HG03196 (cell line): ENCODE measurements at regions not wholly inside any gene's neighbourhood (a gene's known extent, or its start where the extent isn't known, plus 50 kb on each side); places are given as distances from the start of the nearest gene placed in this dataset.
"Not testable (repeated sequence)": the region's sequence is repeated elsewhere in the genome, so short reads cannot be mapped to it uniquely, and the experiment has no call there.

Experiments
- ATAC-seq: cut with Tn5 transposase; IDR thresholded peaks from one replicate; pipeline ENCODE4 v1.9.1; 2021; ENCODE audit not compliant: unreplicated experiment

DNA sequence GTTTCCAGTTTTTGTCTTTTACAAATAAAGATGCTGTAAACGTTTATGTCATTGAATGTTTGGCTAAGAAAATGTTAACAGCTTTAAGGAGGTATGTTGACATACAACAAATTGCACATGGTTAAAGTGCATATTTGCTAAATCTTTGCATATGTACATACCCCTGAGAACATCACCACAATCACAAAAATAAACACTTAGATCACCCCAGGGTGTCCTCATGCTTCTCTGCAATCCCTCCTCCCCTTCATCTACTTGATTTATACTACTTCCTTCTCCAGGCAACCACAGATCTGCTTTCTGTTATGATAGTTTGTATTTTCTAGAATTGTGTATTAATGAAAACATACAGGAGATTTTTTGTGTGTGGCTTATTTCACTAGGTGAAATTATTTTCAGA is 209.5 kb downstream of the GLRX3 start:
- no peak for ATAC-seq

GRCh38 chr10:130350996-130351395 is 214.8 kb downstream of the GLRX3 start:
- no peak for ATAC-seq

GRCh38 chr10:130351466-130352290 is 215.5 kb downstream of the GLRX3 start:
- ATAC-seq = no peak

DNA sequence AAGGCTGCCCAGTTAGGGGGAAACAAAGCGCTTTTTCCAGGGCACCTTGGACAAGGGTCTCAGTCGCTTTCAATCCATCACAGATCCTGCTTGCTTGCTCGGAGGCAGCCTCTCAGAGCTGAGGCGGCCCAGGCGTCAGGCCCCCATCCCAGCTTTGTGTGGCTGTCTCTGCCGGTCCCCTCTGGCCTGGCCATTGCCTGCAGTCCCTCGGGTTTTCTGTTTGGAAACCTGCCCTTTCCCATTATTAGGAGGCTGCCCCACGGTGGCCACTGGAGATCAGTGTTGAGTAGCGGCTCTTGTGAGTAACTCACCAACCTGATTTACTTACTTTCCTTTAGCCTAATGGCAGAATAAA is 216.1 kb downstream of the GLRX3 start:
- no peak for ATAC-seq

DNA sequence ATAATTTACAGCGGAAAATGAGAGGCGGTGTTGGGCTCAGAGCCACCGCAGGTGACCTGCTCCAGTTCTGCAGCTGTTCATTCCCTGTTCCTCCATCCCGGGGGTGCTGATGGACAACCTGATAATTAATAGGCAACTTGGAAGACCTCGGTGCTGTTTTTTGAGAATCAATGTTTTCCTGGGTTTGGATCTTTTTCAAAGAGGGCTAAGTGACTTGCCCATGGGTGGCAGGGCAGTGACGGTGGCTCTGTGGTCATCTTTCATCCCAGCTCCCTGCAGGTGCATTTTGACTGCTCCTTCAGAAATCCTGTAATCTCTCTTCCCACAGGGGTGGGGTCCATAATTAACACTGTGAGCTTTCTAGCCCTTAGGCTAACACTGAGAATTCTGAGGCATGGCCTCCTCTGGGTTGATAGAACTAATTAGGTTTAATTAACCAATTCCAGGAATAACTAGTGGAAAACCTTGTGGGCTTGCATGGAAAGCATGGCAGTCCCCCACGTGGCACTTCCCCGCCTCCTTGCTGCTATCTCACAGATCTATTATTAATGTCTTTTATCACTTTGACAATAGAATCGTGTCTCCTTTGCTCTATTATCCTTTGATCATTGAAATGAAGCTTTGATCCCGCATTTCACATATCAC is 217.9 kb downstream of the GLRX3 start:
- ATAC-seq = no peak

DNA sequence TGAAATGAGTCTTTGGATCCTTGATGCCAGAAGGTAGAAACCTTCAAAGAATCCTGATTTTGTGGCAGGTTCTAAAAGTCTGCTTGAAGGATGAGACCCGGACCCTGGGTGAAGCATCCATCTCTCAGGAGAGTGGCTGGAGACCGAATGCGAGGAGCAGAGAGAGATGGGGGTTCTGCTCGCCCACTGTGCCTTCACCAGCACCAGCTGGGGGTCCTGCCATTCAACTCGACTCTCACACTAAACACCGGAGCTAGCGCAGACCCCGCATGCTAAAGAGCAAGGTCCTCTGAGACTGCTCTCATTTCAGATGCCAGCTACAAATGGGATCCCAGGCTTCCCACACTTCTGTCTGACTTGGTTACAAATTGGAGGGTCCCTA is 218.4 kb downstream of the GLRX3 start:
- no peak for ATAC-seq

DNA sequence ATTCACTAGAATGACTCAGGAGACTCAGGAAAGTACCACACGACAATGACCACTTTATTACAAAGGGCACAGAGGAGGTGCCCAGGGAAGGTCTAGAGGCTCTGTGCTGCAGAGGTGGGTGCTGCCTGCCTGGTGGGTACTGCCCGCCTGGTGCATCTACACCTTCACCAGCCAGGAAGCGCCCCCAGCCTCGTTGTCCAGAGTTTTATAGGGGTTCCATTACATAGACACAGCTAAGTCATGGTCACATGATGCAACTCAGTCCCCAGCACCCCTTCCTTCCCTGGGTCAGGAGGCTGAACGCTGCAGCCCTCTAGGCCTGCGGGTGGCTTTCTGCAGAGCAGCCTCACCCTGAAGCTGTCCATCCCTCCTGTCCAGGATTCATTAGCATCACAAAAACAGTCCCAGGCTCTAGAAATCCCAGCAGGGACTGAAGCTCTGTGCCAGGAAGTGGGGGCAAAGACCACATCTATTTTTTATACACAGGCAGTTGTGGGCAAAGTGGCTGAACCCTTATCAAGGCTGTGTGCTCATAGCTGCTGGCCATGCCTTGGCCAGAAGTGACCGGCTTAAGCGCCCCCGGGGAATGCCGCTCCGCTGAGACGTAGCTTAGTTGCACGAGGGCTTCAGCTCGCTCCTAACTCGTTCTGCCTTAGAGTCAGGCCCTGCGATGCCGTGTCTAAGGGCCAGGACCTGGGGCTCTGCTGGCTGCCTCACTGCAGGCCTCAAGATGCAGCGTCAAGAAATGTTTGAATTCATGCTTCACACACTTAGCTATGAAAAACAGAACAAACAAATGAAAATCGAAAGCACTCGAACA is 219.0 kb downstream of the GLRX3 start:
- ATAC-seq = no peak

DNA sequence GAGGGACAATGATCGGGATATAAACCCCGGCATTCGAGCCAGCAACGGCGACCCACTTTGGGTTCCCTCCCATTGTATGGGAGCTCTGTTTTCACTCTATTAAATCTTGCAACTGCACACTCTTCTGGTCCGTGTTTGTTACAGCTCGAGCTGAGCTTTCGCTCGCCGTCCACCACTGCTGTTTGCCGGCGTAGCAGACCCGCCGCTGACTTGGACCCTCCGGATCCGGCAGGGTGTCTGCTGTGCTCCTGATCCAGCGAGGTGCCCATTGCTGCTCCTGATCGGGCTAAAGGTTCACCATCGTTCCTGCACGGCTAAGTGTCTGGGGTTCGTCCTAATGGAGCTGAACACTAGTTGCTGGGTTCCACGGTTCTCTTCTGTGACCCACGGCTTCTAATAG is 220.2 kb downstream of the GLRX3 start:
- ATAC-seq = not testable (repeated sequence)

DNA sequence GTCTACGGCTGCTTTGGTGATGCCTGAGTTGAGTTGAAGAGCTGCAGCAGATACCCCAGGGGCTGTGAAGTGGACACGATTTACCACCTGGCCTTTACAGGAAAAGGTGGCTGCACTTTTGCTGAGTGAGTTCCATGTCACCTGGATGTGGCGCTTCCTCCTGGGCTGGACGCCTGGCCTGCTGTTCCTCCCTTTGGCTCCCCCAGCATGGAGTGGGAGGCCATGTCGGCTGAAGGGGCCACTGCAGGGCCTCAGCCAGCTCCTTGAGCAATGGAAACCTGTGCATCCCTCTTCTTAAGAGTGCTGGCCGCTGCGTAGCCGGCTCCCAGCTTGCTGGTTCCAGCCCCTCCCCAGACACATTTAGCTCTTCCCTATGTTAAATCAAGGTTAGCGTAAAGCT is 221.0 kb downstream of the GLRX3 start:
- no peak for ATAC-seq

- ATAC-seq = no peak
Observed at GRCh38 chr10:130357951-130358350, 221.8 kb downstream of the GLRX3 start.

DNA sequence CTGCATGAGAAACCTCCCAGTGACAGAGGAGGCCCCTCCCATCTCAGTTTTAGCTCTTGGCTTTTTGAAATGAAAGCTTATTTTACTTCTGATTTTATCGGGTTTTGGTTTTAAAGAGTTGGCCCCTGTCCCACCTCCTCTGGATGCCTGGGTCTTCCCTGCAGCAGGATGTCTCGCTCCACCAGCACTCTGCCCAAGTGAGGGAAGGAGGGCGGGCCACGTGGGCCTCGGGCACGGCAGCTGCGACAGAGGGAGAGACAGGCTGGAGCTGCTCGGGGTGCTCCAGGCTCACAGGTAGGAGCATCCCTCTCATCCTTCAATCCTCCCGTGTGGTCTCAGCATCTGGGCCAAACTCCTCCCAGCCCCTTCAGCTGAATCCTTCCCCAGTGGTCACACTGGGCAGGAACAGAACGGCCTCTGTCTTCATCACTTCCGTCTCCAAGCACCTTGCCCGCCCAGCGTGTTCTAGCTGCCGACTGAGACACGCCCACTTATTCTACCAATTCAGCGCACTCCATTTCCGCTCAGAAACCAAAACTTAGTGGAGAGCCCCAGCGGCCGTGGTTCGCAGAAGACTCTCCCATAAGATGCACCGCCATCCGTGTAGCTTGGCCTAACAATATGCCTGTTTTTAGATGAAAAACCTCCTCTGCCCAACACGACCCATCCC is 222.9 kb downstream of the GLRX3 start:
- ATAC-seq = no peak

DNA sequence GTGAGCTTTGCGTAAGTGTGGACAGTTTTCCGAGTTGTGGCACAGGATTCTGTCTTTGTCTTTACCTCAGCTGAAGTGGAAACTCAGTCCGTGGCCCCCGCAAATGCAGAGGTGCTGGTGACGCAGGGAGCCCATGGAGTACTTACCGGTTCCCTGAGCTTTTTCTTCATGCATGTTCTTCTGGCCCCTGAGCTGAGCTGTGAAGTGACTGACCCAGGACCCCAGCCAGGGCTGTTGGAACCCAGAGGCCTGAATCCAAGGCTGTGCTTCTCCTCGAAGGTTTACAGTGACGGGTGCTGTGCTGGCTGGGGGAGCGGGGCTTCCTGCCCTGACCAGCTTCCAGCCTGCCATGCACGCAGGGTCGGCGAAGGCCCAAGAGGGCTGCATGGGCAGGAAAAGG is 223.5 kb downstream of the GLRX3 start:
- no peak for ATAC-seq

DNA sequence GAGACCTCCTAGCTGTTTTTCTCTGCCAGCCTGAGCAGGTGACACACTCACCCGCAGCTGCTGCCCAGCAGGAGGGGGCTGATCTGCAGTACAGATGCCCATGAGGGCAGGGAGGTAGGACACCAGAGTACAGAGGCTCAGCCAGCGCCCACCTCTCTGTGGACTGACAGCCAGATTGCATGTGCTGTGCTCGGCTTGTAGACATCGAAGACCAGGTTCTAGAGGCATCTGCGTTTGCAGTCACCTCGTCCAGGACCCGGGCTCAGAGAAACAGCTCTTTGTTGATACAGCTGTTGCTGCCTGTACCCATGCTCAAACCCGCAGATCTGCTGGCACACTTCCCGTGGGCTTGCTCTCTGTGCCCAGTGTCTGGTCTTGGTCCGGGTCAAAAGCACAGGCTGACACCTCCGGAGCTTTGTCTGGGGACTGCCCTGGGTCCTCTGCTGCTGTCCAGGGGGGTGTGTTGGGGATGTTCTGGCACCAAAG is 224.7 kb downstream of the GLRX3 start:
- ATAC-seq = no peak

DNA sequence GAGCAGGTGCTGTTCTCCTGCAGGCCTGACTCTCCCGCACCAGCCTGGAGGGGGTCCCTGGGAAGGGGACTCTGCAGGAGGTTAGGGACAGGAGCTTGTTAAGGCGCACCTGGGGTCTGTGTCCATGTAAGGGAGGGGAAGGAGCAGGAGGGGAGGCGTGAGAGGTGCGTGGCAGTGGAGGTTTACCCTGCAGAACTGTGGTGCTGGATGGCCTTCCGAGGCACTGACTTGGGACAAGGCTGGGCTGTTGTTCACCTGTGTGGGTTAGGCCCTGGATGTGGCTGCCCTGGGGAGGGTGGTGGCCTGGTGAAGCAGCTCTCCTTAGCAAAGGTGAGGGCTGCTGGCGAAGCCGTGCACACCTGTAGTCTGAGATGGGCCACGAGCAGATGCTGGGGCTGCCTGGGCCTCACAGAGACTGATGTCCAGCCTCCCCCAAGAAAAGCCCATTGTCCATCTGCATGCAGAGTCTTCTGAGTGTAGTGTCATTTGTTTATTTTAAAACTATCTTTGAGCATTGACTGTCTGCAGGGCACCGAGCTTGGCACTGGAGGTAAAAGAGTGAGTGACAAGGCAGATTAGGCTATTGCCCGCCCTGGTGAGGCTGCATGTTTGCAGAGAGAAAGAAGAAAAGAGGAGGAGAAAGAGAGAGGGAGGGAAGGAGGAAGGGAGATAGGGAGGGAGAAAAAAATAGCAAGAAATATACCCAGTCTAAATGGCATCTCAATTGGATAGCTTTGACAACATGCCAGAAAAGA is 225.3 kb downstream of the GLRX3 start:
- no peak for ATAC-seq

- ATAC-seq = no peak
Observed at GRCh38 chr10:130362308-130362761, 226.1 kb downstream of the GLRX3 start.

DNA sequence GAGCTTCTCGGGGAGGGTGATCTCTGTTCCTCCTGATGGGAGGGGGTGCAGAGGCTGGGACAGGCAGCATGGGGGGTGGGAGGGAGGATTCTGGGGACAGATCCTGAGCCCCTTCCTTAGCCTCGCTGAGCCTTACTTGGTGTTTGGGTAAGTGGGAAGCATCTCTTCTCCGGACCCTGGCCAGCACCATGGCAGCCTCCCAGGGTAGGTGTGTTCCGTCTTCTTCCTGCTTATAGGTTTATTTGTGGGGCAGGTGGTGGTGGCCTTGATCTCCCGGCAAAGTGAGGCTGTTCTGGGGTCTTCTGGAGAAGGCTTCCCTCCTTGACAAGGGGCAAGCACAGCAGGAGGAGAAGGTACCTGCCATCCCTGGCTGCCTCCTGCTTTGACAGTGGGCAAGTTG is 226.9 kb downstream of the GLRX3 start:
- ATAC-seq = no peak

DNA sequence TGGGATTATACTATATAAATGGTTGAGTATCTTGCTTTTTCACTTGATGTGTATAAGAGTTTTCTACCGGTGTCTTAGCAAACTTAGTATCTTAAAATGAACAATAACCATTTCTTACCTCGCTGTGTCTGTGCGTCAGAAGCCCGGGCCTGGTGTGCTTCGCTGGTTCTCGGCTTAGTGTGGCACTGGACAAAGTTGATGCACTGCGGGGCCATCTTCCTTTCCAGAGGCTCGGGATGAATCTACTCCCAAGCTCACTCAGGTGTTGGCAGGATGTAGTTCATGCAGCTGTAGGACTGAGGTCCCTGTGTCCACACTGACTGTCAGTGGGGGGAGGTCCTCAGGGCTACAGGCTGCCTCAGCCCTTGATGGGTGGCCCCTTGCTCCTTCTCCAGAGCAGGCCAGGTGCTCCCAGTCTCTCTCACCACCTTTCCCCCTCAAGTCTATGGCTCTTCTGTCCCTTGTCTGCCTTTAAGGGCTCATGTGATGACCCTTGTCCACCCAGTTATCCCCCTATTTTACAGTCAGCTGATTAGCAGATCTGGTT is 227.8 kb downstream of the GLRX3 start:
- no peak for ATAC-seq

- ATAC-seq = no peak
Observed at GRCh38 chr10:130364631-130365411, 228.6 kb downstream of the GLRX3 start.
